Neural progenitor cell (in vitro differentiated cells): ENCODE measurements at regions not wholly inside any gene's neighbourhood (a gene's known extent, or its start where the extent isn't known, plus 50 kb on each side); places are given as distances from the start of the nearest gene placed in this dataset.

Source experiments
- DNase-seq: peaks from one replicate; pipeline ENCODE4 v3.0.0-alpha.2; 2016; ENCODE audit warnings: low spot score
- H2AFZ ChIP-seq: fragments of 200-600 bp; sonication (generic); replicated peaks from 2 replicates; pipeline ENCODE4 v1.6.1; 2016; ENCODE audit warnings: antibody characterized with exemption
- H3F3A ChIP-seq: fragments of 200-600 bp; sonication (generic); 2 replicates; pipeline ENCODE4 v1.6.1; 2016; ENCODE audit warnings: antibody characterized with exemption, low read depth
- H3K27ac ChIP-seq: fragments of 200-600 bp; sonication (generic); 2 replicates; pipeline ENCODE4 v1.5.1; 2016; ENCODE audit warnings: mild to moderate bottlenecking
- H3K27me3 ChIP-seq: fragments of 200-600 bp; sonication (generic); 2 replicates; pipeline ENCODE4 v1.6.1; 2016; ENCODE audit warnings: mild to moderate bottlenecking, moderate library complexity
- H3K36me3 ChIP-seq: fragments of 200-600 bp; sonication (generic); 2 replicates; pipeline ENCODE4 v1.5.1; 2016
- H3K4me1 ChIP-seq: fragments of 200-600 bp; sonication (generic); 2 replicates; pipeline ENCODE4 v1.6.1; 2016; ENCODE audit warnings: mixed run types
- H3K4me2 ChIP-seq: fragments of 200-600 bp; sonication (generic); 2 replicates; pipeline ENCODE4 v1.6.1; 2016
- H3K4me3 ChIP-seq: fragments of 200-600 bp; sonication (generic); 2 replicates; pipeline ENCODE4 v1.5.1; 2016
- H3K79me2 ChIP-seq: fragments of 200-600 bp; sonication (generic); 2 replicates; pipeline ENCODE4 v1.6.1; 2016; ENCODE audit warnings: low read depth
- H3K9ac ChIP-seq: fragments of 200-600 bp; sonication (generic); 2 replicates; pipeline ENCODE4 v1.6.1; 2016
- H3K9me3 ChIP-seq: fragments of 200-600 bp; sonication (generic); 2 replicates; pipeline ENCODE4 v1.5.1; 2016; ENCODE audit warnings: low read depth
- H4K20me1 ChIP-seq: fragments of 200-600 bp; sonication (generic); 2 replicates; pipeline ENCODE4 v1.6.1; 2016; ENCODE audit warnings: low read depth
- H3K27ac Mint-ChIP-seq: 3 replicates; pipeline ENCODE4 v1.8.0; 2021; ENCODE audit warnings: mixed read lengths
- H3K27me3 Mint-ChIP-seq: 2 replicates; pipeline ENCODE4 v1.8.0; 2022; ENCODE audit warnings: low read depth, mild to moderate bottlenecking, inconsistent platforms, moderate library complexity, mixed read lengths; ENCODE audit not compliant: insufficient read depth
- H3K36me3 Mint-ChIP-seq: 3 replicates; pipeline ENCODE4 v1.8.0; 2021; ENCODE audit warnings: mixed read lengths
- H3K4me1 Mint-ChIP-seq: 3 replicates; pipeline ENCODE4 v1.8.0; 2021; ENCODE audit warnings: mixed read lengths
- H3K4me3 Mint-ChIP-seq: 3 replicates; pipeline ENCODE4 v1.8.0; 2021; ENCODE audit warnings: mild to moderate bottlenecking, moderate library complexity, mixed read lengths
- H3K9me3 Mint-ChIP-seq: 3 replicates; pipeline ENCODE4 v1.8.0; 2020; ENCODE audit warnings: mixed read lengths
- EZH2 ChIP-seq: fragments of 200-600 bp; sonication (generic); IDR thresholded peaks from 2 replicates; pipeline ENCODE4 v1.6.1; 2017; ENCODE audit warnings: antibody characterized with exemption, mild to moderate bottlenecking, moderate library complexity
- EZH2phosphoT487 ChIP-seq: fragments of 200-600 bp; sonication (generic); IDR thresholded peaks from 2 replicates; pipeline ENCODE4 v1.6.1; 2017; ENCODE audit warnings: antibody characterized with exemption
- TF ChIP-seq, protein P1 (sequence below): fragments of 200-600 bp; sonication (generic); IDR thresholded peaks from 2 replicates; pipeline ENCODE4 v1.5.1; 2017; ENCODE audit warnings: antibody characterized with exemption, mild to moderate bottlenecking

DNA sequence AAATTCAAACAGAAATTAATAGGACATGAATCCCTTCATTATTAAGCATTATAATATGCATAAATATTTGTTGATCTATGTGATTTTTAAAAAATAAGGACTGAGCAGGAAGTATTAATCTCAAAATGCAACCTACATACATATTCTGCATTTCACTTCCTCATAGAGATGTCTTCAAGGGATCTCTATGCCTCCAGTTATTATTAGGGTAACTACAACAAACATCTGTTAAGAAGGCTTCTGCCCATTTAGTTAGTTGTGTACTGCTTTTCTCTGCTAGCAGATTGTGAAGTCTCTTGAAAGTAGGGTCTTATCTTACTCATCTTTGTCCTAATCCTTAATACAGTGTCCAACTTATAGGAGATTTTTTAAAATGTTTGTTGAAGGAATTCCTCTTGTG lies 414.1 kb downstream of the ACTL7B start:
- no peak overlapping the region for H3K4me2 ChIP-seq
- Mint-ChIP-seq H3K27ac (no peak overlapping the region), H3K4me1 (peaks cover 4% of the 10 kb centered on the region), H3K27me3 (peaks cover 6% of the 10 kb centered on the region), H3K36me3 (no peaks in the 10 kb centered on the region), H3K4me3 (no peak overlapping the region), H3K9me3 (no peaks in the 10 kb centered on the region)
- H3K27ac ChIP-seq, result no peak overlapping the region
- H2AFZ ChIP-seq, result no peak overlapping the region
- H3K79me2 ChIP-seq, result no peaks in the 10 kb centered on the region
- no peaks in the 10 kb centered on the region for H3K4me1 ChIP-seq
- H3K9me3 ChIP-seq, result no peaks in the 10 kb centered on the region
- H3K4me3 ChIP-seq, result no peak overlapping the region
- no peaks in the 10 kb centered on the region for H3K36me3 ChIP-seq
- no peaks in the 10 kb centered on the region for H3F3A ChIP-seq
- no peaks in the 10 kb centered on the region for H3K27me3 ChIP-seq
- TF ChIP-seq, protein P1, sequence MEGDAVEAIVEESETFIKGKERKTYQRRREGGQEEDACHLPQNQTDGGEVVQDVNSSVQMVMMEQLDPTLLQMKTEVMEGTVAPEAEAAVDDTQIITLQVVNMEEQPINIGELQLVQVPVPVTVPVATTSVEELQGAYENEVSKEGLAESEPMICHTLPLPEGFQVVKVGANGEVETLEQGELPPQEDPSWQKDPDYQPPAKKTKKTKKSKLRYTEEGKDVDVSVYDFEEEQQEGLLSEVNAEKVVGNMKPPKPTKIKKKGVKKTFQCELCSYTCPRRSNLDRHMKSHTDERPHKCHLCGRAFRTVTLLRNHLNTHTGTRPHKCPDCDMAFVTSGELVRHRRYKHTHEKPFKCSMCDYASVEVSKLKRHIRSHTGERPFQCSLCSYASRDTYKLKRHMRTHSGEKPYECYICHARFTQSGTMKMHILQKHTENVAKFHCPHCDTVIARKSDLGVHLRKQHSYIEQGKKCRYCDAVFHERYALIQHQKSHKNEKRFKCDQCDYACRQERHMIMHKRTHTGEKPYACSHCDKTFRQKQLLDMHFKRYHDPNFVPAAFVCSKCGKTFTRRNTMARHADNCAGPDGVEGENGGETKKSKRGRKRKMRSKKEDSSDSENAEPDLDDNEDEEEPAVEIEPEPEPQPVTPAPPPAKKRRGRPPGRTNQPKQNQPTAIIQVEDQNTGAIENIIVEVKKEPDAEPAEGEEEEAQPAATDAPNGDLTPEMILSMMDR, result no peak
- TF ChIP-seq EZH2, result no peak
- TF ChIP-seq EZH2phosphoT487, result no peak
- no peak overlapping the region for H3K9ac ChIP-seq
- no peaks in the 10 kb centered on the region for H4K20me1 ChIP-seq
- no peak for DNase-seq

DNA sequence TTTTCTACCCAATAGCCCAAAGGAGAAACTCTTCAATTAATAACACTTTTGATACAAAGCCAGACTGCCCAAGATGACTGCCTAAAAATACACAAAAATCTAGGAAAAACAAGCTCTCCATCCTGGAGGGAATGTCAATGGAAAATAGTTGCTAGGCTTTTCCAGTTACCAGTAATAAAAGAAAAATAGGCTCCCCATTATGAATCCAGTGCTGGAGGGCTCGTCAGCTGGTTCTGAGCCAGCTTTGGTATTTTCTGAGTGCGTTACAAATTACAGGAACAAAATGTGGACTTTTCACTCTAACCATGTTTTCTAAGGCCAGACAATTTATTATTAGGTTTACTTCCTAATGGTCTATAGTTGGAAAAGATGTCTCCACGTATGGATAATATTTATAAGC lies 414.5 kb downstream of the ACTL7B start:
- no peak for TF ChIP-seq EZH2phosphoT487
- TF ChIP-seq EZH2, result no peak
- TF ChIP-seq, protein P1, result no peak
- H3K9me3 Mint-ChIP-seq, result no peaks in the 10 kb centered on the region
- no peak overlapping the region for H3K27ac Mint-ChIP-seq
- H3F3A ChIP-seq, result no peaks in the 10 kb centered on the region
- H2AFZ ChIP-seq, result no peak overlapping the region
- H4K20me1 ChIP-seq, result no peaks in the 10 kb centered on the region
- no peaks in the 10 kb centered on the region for H3K79me2 ChIP-seq
- no peak overlapping the region for H3K9ac ChIP-seq
- no peaks in the 10 kb centered on the region for H3K36me3 ChIP-seq
- no peak overlapping the region for H3K4me3 ChIP-seq
- no peaks in the 10 kb centered on the region for H3K27me3 ChIP-seq
- H3K27me3 Mint-ChIP-seq, result peaks cover 6% of the 10 kb centered on the region
- DNase-seq, result no peak
- H3K9me3 ChIP-seq, result no peaks in the 10 kb centered on the region
- H3K4me2 ChIP-seq, result no peak overlapping the region
- no peaks in the 10 kb centered on the region for H3K36me3 Mint-ChIP-seq
- no peaks in the 10 kb centered on the region for H3K4me1 ChIP-seq
- no peak overlapping the region for H3K27ac ChIP-seq
- no peak overlapping the region for H3K4me3 Mint-ChIP-seq
- H3K4me1 Mint-ChIP-seq, result peaks cover 4% of the 10 kb centered on the region

DNA sequence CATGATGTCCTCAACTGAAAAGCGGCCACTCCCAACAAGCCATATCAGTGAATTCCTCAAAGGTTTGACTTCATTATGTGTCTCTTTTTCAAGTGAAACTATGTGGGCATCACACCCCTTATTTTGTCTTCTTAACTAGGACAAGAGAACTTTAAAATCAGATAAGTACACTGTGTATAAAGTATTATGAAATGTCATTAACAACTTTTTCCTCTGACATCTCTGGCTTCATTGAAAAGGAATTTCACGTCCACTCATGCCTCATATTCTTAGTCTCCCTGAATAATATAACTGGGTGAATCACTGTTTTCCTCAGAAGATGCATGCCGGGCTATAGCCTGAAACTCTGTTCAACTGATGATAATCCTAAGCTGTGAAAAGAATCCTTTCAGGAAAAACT lies 415.8 kb downstream of the ACTL7B start:
- no peak overlapping the region for H2AFZ ChIP-seq
- H3K27me3 ChIP-seq, result no peaks in the 10 kb centered on the region
- H3K36me3 Mint-ChIP-seq, result no peaks in the 10 kb centered on the region
- no peaks in the 10 kb centered on the region for H3F3A ChIP-seq
- no peak overlapping the region for H3K4me3 Mint-ChIP-seq
- no peaks in the 10 kb centered on the region for H3K36me3 ChIP-seq
- DNase-seq, result no peak
- H3K9me3 ChIP-seq, result no peaks in the 10 kb centered on the region
- H3K27ac ChIP-seq, result no peak overlapping the region
- H3K4me2 ChIP-seq, result no peak overlapping the region
- no peaks in the 10 kb centered on the region for H3K4me1 ChIP-seq
- TF ChIP-seq EZH2 (no peak), EZH2phosphoT487 (no peak)
- TF ChIP-seq, protein P1, result no peak
- peaks cover 2% of the 10 kb centered on the region for H3K27me3 Mint-ChIP-seq
- no peaks in the 10 kb centered on the region for H4K20me1 ChIP-seq
- H3K4me3 ChIP-seq, result no peak overlapping the region
- no peaks in the 10 kb centered on the region for H3K9me3 Mint-ChIP-seq
- no peak overlapping the region for H3K9ac ChIP-seq
- no peaks in the 10 kb centered on the region for H3K79me2 ChIP-seq
- no peak overlapping the region for H3K27ac Mint-ChIP-seq
- H3K4me1 Mint-ChIP-seq, result peaks cover 4% of the 10 kb centered on the region

DNA sequence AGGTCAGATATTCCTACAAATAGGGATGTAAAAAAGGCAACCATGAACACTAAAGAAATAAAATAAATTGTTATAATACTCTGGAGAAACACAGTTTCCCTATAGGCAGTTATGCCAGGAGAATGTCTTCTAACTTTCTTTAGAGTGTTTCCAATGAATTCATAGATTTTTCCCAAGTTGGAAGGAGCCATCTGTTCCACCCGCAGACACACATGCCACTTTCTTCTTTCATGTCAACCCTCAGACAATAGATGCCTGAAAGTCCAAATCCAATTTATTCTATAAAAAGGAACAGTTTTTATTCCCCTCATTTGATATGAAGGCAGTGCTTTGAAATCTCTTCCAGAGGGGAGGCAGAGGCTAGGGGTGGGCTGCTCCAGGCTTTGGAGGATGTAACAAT lies 418.1 kb downstream of the ACTL7B start:
- H2AFZ ChIP-seq, result no peak overlapping the region
- H3K4me3 ChIP-seq, result no peak overlapping the region
- no peak for DNase-seq
- Mint-ChIP-seq H3K27ac (no peak overlapping the region), H3K4me1 (peaks cover under 1% of the 10 kb centered on the region), H3K36me3 (no peaks in the 10 kb centered on the region), H3K4me3 (no peak overlapping the region), H3K9me3 (no peaks in the 10 kb centered on the region), H3K27me3 (peaks cover 2% of the 10 kb centered on the region)
- H3F3A ChIP-seq, result no peaks in the 10 kb centered on the region
- no peaks in the 10 kb centered on the region for H3K79me2 ChIP-seq
- H3K27ac ChIP-seq, result no peak overlapping the region
- no peak overlapping the region for H3K9ac ChIP-seq
- H3K36me3 ChIP-seq, result no peaks in the 10 kb centered on the region
- H3K4me1 ChIP-seq, result no peaks in the 10 kb centered on the region
- H3K27me3 ChIP-seq, result no peaks in the 10 kb centered on the region
- no peaks in the 10 kb centered on the region for H3K9me3 ChIP-seq
- H3K4me2 ChIP-seq, result no peak overlapping the region
- TF ChIP-seq EZH2phosphoT487 (no peak), EZH2 (no peak)
- TF ChIP-seq, protein P1, result no peak
- no peaks in the 10 kb centered on the region for H4K20me1 ChIP-seq
